Neural progenitor cell (in vitro differentiated cells): ENCODE measurements at regions not wholly inside any gene's neighbourhood (a gene's known extent, or its start where the extent isn't known, plus 50 kb on each side); places are given as distances from the start of the nearest gene placed in this dataset.

Source experiments
- CTCF ChIP-seq: fragments of 200-600 bp; sonication (generic); IDR thresholded peaks from 2 replicates; pipeline ENCODE4 v1.5.1; 2017; ENCODE audit warnings: antibody characterized with exemption, mild to moderate bottlenecking
- EZH2 ChIP-seq: fragments of 200-600 bp; sonication (generic); IDR thresholded peaks from 2 replicates; pipeline ENCODE4 v1.6.1; 2017; ENCODE audit warnings: antibody characterized with exemption, mild to moderate bottlenecking, moderate library complexity
- EZH2phosphoT487 ChIP-seq: fragments of 200-600 bp; sonication (generic); IDR thresholded peaks from 2 replicates; pipeline ENCODE4 v1.6.1; 2017; ENCODE audit warnings: antibody characterized with exemption

- TF ChIP-seq CTCF (no peak), EZH2 (no peak), EZH2phosphoT487 (no peak)
Measured at GRCh38 chr2:134132490-134132857, 121.4 kb upstream of the MGAT5 start.
